Mesodermal cell (in vitro differentiated cells): ENCODE measurements at regions not wholly inside any gene's neighbourhood (a gene's known extent, or its start where the extent isn't known, plus 50 kb on each side); places are given as distances from the start of the nearest gene placed in this dataset.

Experiments
- H3K27ac ChIP-seq: 2 replicates; pipeline ENCODE4 v1.7.0; 2013; ENCODE audit warnings: mild to moderate bottlenecking, low read depth, low read length, moderate library complexity; ENCODE audit not compliant: severe bottlenecking
- H3K36me3 ChIP-seq: 2 replicates; pipeline ENCODE4 v1.7.1; 2013; ENCODE audit warnings: mild to moderate bottlenecking, low read length, moderate library complexity; ENCODE audit not compliant: control insufficient read depth, insufficient read depth
- H3K4me1 ChIP-seq: one replicate; pipeline ENCODE4 v1.7.1; 2013; ENCODE audit warnings: mild to moderate bottlenecking, low read length; ENCODE audit not compliant: insufficient read depth, control insufficient read depth, poor library complexity, severe bottlenecking
- H3K4me3 ChIP-seq: 2 replicates; pipeline ENCODE4 v1.7.0; 2013; ENCODE audit warnings: low read length, control low read depth, mild to moderate bottlenecking; ENCODE audit not compliant: insufficient read depth, poor library complexity, severe bottlenecking; ENCODE audit errors: extremely low read depth
- H3K9me3 ChIP-seq: 2 replicates; pipeline ENCODE4 v1.7.1; 2013; ENCODE audit warnings: mild to moderate bottlenecking, low read length, moderate library complexity; ENCODE audit not compliant: control insufficient read depth
- WGBS, 2 experiments: methylation state at CpG; one replicate each; pipeline ENCODE4 v1.1.5; 2013; ENCODE audit warnings: missing lambda C conversion rate in 2 of 2; ENCODE audit not compliant: insufficient coverage in 2 of 2; 5-methylcytosine and 5-hydroxymethylcytosine counted together

DNA sequence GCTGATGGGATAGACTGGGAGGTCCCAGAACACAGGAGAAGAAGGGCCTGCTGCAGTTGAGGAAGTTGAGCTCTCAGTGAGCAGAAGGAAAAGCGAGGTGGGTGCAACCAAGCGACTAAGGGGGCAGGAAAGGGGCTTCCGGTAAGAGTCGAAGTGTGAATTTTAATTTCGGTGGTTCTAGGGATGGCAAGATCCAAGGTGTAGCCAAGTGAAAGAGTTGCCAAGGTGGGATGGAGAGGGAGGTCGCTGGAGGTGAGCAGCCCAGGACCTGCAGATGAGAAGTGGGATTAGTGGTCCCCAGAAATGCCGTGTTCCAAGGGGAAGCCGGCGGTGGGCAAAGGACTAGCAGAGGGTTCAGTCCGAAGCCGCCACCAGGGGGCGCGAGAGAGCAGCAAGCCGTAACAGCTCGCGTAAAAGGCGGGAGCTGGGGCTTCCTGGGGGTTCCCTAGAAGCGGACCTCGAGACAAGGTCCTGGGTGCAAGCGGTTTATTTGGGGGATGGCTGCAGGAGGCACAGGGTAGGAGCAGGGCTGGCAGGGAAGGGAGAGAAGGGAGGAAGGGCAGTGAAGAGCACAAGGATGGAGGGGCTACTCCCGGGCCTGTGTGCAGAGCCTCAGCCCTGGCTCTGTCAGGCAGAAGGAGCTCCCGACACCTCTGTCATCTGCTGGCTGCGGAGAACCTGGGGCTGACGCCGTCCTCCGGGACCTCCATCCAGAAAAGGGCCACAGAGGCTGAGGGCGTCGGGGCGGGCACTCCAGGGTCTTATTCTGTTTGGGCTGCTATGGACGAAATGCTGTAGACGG, 103.6 kb downstream of the PAX1 start:
- Histone ChIP-seq H3K36me3 (no peaks in the 10 kb centered on the region), H3K4me3 (no peak overlapping the region), H3K27ac (no peak overlapping the region), H3K9me3 (no peaks in the 10 kb centered on the region), H3K4me1 (no peaks in the 10 kb centered on the region)
- 49 to 61% methylated on average over 24 to 31 of the region's 31 CpGs for WGBS, 2 experiments

DNA sequence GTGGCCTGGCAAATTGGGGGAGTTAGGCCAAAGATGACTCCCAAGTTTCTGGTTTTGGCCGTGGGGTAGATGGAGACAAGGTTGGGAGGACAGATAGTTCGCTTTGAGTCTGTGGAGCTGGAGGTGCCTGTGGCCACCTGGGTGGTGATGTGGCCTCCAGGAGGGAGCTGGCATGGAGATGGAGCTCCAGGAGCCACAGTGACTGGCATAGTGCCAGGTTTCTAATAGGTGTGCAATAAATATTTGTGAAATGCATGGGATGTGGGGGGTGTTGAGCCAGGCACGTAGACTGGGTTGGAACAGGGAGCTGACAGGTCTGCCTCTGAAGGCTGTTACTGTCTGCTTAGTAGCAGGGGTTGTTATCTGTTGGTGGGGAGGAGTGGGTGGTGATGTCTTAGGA, 102.7 kb downstream of the PAX1 start:
- H3K4me1 ChIP-seq: no peaks in the 10 kb centered on the region

DNA sequence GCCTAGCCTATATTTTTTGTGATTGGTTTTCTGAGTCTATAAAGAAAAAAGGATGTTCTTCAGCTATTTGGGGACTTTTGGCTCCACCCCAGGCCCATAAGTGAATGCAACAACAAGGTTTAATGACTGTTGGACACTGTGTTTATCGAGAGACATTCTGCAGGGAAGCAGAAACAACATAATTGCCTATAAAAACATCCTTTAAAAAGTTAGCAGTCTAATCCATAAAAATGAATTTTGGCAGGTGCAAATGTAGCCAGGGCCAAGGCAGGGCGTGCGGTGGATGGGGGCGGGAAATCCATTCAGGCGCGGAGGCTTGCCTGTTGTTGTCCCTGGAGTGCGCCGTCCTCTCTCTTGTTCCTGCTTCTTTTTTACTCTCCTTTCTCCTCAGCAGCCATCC, 99.3 kb downstream of the PAX1 start:
- Histone ChIP-seq H3K4me3 (no peak overlapping the region), H3K9me3 (no peaks in the 10 kb centered on the region), H3K4me1 (no peaks in the 10 kb centered on the region), H3K27ac (no peak overlapping the region), H3K36me3 (no peaks in the 10 kb centered on the region)
- 93 to 95% methylated on average over 7 to 8 of the region's 8 CpGs for WGBS, 2 experiments

More for the DNA sequence above, 102.7 kb downstream of the PAX1 start:
- Histone ChIP-seq H3K9me3 (no peaks in the 10 kb centered on the region), H3K36me3 (no peaks in the 10 kb centered on the region), H3K27ac (no peak overlapping the region), H3K4me3 (no peak overlapping the region)
- WGBS, 2 experiments: 74 to 100% methylated on average over 2 to 3 of the region's 3 CpGs

DNA sequence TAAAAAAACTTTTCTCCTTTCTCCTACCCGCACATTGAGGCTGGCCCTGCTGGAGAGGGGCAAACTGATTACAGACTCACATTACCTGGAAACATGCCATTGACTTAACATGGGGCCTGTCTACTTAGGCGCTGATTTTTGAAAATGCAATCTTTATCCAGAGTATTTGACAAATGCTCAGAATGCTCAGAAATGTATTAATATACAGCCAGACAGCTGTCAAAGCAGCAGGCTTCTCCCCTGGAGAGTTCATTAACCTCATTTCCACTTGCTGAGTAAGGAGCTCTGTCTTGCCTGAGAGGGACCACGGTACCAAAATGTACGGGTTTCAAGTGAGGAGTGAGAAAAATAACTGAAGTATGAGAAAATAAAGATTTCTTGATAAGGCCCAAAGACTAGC, 95.7 kb downstream of the PAX1 start:
- Histone ChIP-seq H3K9me3 (no peaks in the 10 kb centered on the region), H3K4me3 (no peak overlapping the region), H3K4me1 (no peaks in the 10 kb centered on the region), H3K36me3 (no peaks in the 10 kb centered on the region), H3K27ac (no peak overlapping the region)
- WGBS, 2 experiments: 80 to 100% methylated on average over 1 to 3 of the region's 4 CpGs

DNA sequence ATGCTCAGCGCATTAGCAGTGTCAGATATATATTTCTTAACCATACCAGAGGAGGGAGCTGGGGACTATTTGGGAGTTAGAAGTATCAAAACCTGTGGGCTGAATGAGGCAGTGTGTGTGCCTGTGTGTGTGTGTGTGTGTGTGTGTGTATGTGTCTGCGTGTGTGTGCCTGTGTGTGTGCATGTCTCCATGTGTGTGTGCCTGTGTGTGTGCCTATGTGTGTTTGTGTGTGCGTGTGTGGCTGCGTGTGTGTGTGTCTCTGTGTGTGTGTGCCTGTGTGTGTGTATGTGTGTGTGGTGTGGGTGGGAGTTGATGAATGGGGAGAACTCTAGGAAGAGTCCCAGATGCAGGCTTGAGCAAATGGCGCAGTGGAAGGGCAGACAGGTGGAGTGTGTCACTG, 92.9 kb downstream of the PAX1 start:
- Histone ChIP-seq H3K9me3 (no peaks in the 10 kb centered on the region), H3K36me3 (no peaks in the 10 kb centered on the region), H3K4me3 (no peak overlapping the region), H3K4me1 (no peaks in the 10 kb centered on the region), H3K27ac (no peak overlapping the region)
- WGBS, 2 experiments: 92 to 100% methylated on average over 2 to 4 of the region's 5 CpGs

DNA sequence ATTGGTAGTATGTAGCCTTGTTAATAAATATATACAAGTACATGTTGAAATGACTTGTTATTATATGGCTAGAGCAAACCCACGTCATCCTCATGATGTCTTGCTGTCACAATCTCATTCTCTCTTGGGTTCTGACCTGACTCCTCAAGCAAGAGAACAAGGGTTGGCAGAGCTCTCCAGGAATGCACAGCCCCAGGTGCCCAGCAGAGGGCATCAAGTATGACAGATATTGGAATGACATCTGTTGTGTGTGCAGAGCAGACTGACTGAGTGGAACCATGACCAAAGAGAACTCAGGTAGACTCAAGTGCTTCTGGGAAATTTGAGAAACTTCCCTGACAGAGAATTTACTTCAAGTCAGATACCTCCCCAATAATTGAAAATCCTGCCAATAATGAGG, 90.6 kb downstream of the PAX1 start:
- 86% methylated on average over 1 of the region's 1 CpG; no CpG with 5 or more reads in 1 of the 2 experiments for WGBS, 2 experiments

DNA sequence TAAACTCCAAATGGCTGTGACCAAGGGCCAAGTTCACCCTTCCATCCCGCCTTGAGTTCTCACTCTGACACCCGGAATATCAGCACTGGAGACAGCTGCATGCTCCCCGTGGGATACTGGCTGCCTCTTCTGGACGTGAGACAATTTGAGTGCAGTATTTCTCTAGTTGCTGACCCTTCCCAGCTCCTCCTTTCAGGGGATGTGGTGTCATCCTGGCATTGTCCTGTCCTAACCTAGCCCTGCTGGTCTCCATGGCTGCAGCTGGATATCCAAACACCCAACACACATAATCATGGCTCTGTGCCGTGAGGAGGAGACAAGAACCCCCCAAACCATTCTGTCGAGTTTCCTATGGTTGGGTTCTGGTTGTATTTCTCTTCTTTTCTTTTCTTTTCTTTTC, 82.6 kb downstream of the PAX1 start:
- no peaks in the 10 kb centered on the region for H3K4me1 ChIP-seq
- no peak overlapping the region for H3K27ac ChIP-seq
- H3K36me3 ChIP-seq: no peaks in the 10 kb centered on the region
- no peaks in the 10 kb centered on the region for H3K9me3 ChIP-seq
- H3K4me3 ChIP-seq: no peak overlapping the region
- WGBS, 2 experiments: 84 to 87% methylated on average over 4 of the region's 6 CpGs

More for the DNA sequence above, 90.6 kb downstream of the PAX1 start:
- Histone ChIP-seq H3K27ac (no peak overlapping the region), H3K4me1 (no peaks in the 10 kb centered on the region), H3K4me3 (no peak overlapping the region), H3K36me3 (no peaks in the 10 kb centered on the region), H3K9me3 (no peaks in the 10 kb centered on the region)

DNA sequence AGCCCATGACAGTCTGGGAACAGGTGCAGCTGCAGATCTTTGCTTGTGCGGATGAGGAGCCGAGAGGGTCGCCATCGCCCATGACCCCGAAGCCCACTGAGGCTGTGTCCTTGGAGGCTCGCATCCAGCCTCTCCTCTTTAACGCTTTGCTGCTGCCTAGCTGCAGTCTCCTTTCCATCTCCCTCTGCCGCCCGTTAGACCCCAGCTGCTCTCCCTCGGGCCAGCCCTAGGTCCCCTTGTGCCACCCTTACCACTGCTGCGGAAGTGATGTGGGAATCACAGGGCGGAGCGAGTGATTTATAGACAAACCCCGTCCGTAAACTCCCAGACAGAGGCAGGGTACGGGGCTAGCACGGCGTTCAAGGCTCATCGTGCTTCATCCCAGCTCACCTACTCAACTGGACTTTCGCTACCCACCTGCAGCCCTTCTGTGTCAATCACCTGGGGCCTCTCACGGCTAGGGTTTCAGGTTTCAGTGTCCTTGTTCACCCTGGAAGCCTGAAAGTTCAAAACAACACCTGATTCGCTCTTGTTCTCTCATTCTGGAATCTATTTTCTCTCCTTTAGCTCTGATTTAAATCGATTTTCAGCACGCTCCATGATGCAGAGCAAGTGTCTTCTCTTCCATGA, 76.1 kb downstream of the PAX1 start:
- no peaks in the 10 kb centered on the region for H3K9me3 ChIP-seq
- no peak overlapping the region for H3K4me3 ChIP-seq
- no peaks in the 10 kb centered on the region for H3K4me1 ChIP-seq
- H3K27ac ChIP-seq: no peak overlapping the region
- H3K36me3 ChIP-seq: no peaks in the 10 kb centered on the region
- WGBS, 2 experiments: 87 to 92% methylated on average over 17 to 24 of the region's 24 CpGs

DNA sequence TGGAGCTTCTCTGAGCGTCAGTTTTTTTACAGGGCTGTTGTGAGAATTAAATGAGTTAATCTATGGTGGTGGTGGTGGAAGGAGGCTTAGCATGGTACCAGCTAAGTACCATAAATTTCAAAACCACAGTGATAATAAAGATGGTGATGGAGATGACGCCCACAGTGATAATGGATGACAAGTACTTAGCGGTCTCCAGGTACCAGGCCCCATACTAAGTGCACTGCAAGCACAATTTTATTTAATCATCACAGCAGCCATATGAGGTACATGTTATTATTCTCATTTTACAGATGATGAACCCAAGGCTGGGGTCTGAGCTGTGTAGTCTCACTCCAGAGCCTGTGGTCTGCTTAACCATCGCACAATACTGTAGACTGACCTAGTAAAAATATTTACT, 75.1 kb downstream of the PAX1 start:
- Histone ChIP-seq H3K4me1 (no peaks in the 10 kb centered on the region), H3K36me3 (no peaks in the 10 kb centered on the region), H3K9me3 (no peaks in the 10 kb centered on the region), H3K27ac (no peak overlapping the region), H3K4me3 (no peak overlapping the region)
- no CpG with 5 or more reads among the region's 4 CpGs for WGBS, 2 experiments
